Breast epithelium (tissue), 4 donors: ENCODE measurements at regions not wholly inside any gene's neighbourhood (a gene's known extent, or its start where the extent isn't known, plus 50 kb on each side); places are given as distances from the start of the nearest gene placed in this dataset.

ENCODE experiments used
- DNase-seq, 2 donors: peaks; one replicate each; pipeline ENCODE4 v3.0.0-alpha.2; 2019; ENCODE audit warnings: low spot score in 2 of 2
- H3K27ac ChIP-seq, 2 donors: fragments of 200-600 bp; sonication (generic) in 1 of 2; one replicate each; pipeline ENCODE4 v1.5.1; 2016 to 2019; ENCODE audit warnings: mild to moderate bottlenecking in 1 of 2
- H3K27me3 ChIP-seq, 2 donors: fragments of 200-600 bp; sonication (generic) in 1 of 2; one replicate each; pipeline versions ENCODE4 v1.5.1 to v1.6.0; 2017 to 2019; ENCODE audit warnings: control low read depth in 1 of 2, mild to moderate bottlenecking in 1 of 2
- H3K36me3 ChIP-seq: fragments of 200-600 bp; one replicate; pipeline ENCODE4 v1.5.1; 2019
- H3K4me1 ChIP-seq, 2 donors: fragments of 200-600 bp; sonication (generic); one replicate each; pipeline ENCODE4 v1.5.1; 2016 to 2019; ENCODE audit warnings: control low read depth in 1 of 2
- H3K4me3 ChIP-seq, 3 donors: fragments of 200-600 bp; sonication (generic); 1 replicate in 2 of 3; 2 replicates in 1 of 3; pipeline ENCODE4 v1.5.1; 2016 to 2019; ENCODE audit warnings: mild to moderate bottlenecking in 3 of 3, moderate library complexity in 2 of 3
- H3K9me3 ChIP-seq, 2 donors: fragments of 200-600 bp; sonication (generic) in 1 of 2; one replicate each; pipeline ENCODE4 v1.5.1; 2016 to 2019; ENCODE audit warnings: control low read depth in 1 of 2
- CTCF ChIP-seq, 3 donors: fragments of 450-650 bp; IDR thresholded peaks; one replicate each; pipeline ENCODE4 v1.5.1; 2016 to 2017; ENCODE audit warnings: antibody characterized with exemption in 3 of 3, mild to moderate bottlenecking in 3 of 3, moderate library complexity in 3 of 3
- POLR2A ChIP-seq: fragments of 450-650 bp; IDR thresholded peaks from one replicate; pipeline ENCODE4 v1.6.1; 2016; ENCODE audit warnings: antibody characterized with exemption, mild to moderate bottlenecking, moderate library complexity
- POLR2AphosphoS5 ChIP-seq, 3 donors: sonication (generic); formaldehyde crosslinking; IDR thresholded peaks; one replicate each; pipeline ENCODE4 v1.6.1; 2017; ENCODE audit warnings: antibody characterized with exemption in 3 of 3
- intact Hi-C: fragments of 100-400 bp; cut with DNase I; formaldehyde crosslinking; loops from one replicate; pipeline ENCODE4 v1.15.1; 2023; ENCODE audit warnings: low total_unique reads

DNA sequence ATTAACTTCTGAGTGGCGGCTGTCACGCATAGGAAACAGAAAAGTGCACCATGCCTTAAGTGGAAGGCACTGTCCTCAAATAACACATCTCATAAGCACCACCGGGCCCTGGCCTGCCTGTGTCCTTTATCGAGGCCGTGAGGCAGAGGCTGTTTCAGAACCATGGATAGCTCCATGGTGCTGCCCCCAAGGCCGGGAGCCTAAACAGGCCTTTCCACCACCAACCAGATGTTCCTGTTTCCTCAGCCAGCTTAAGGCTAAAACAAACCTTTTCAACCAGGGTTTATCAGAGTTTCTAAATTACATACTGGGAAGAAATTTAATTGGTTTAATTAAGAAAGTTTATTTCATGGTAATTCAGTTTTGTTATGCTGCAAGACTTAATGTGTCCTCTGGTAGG, 114.4 kb downstream of the DMRTA2 start:
- TF ChIP-seq CTCF (IDR thresholded peaks at IDR 0.05) (no peak), POLR2A (no peak), POLR2AphosphoS5 (IDR thresholded peaks at IDR 0.05) (no peak)
- intact Hi-C loops: no loop called here
- Histone ChIP-seq H3K27me3 (peaks cover 0 to 9% of the 10 kb centered on the region in 2 donors), H3K4me3 (no peak overlapping the region), H3K9me3 (no peaks in the 10 kb centered on the region), H3K4me1 (no peaks in the 10 kb centered on the region), H3K27ac (no peak overlapping the region), H3K36me3 (no peaks in the 10 kb centered on the region)
- DNase-seq: no peak

- Histone ChIP-seq H3K9me3 (no peaks in the 10 kb centered on the region), H3K4me1 (no peaks in the 10 kb centered on the region), H3K27ac (no peak overlapping the region), H3K36me3 (no peaks in the 10 kb centered on the region), H3K4me3 (no peak overlapping the region), H3K27me3 (peaks cover 0 to 9% of the 10 kb centered on the region in 2 donors)
- TF ChIP-seq CTCF (IDR thresholded peaks at IDR 0.05) (no peak), POLR2AphosphoS5 (IDR thresholded peaks at IDR 0.05) (no peak), POLR2A (no peak)
- DNase-seq: no peak
- intact Hi-C loops: no loop called here
Measured at GRCh38 chr1:50305808-50306207, 117.4 kb downstream of the DMRTA2 start.

DNA sequence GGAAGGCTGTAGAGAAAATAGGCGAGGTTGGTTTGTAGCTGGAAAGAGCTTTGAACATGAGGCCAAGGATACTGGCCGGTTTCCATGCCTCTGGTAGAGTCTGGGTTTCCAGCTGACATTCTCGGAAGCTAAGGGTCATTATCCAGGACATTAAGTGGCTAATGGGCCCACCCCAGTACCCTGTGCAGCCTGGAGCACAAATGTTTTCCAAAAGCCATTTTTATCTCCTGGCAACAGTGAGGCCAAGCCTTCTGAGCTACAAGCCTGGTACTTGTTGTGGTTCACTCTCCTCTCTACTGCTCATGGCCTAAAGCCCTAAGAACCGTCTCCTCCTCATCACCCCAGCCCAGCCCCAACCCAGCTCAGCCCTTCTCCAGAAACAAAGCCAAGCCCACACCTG, 122.9 kb downstream of the DMRTA2 start:
- Histone ChIP-seq H3K27me3 (no peaks in the 10 kb centered on the region), H3K4me3 (no peak overlapping the region), H3K36me3 (no peaks in the 10 kb centered on the region), H3K9me3 (no peaks in the 10 kb centered on the region), H3K4me1 (no peaks in the 10 kb centered on the region), H3K27ac (no peak overlapping the region)
- intact Hi-C loops: no loop called here
- no peak for DNase-seq
- no peak for TF ChIP-seq POLR2AphosphoS5 (IDR thresholded peaks at IDR 0.05)
- TF ChIP-seq POLR2A: no peak
- no peak for TF ChIP-seq CTCF (IDR thresholded peaks at IDR 0.05)

GRCh38 chr1:50295566-50295965, 127.7 kb downstream of the DMRTA2 start:
- H3K36me3 ChIP-seq: no peaks in the 10 kb centered on the region
- H3K27ac ChIP-seq: no peak overlapping the region
- intact Hi-C loops: no loop called here
- DNase-seq: no peak
- no peaks in the 10 kb centered on the region for H3K4me1 ChIP-seq
- peaks cover 0 to 7% of the 10 kb centered on the region in 2 donors for H3K9me3 ChIP-seq
- TF ChIP-seq POLR2AphosphoS5 (IDR thresholded peaks at IDR 0.05) (no peak), POLR2A (no peak)
- H3K4me3 ChIP-seq: no peak overlapping the region
- H3K27me3 ChIP-seq: no peaks in the 10 kb centered on the region

GRCh38 chr1:50292276-50292675, 131.0 kb downstream of the DMRTA2 start:
- Histone ChIP-seq H3K9me3 (peaks cover 0 to 7% of the 10 kb centered on the region in 2 donors), H3K27ac (no peak overlapping the region), H3K27me3 (peaks cover 0 to 3% of the 10 kb centered on the region in 2 donors), H3K36me3 (no peaks in the 10 kb centered on the region), H3K4me1 (no peaks in the 10 kb centered on the region), H3K4me3 (no peak overlapping the region)
- no peak for DNase-seq
- intact Hi-C loops: no loop called here
- TF ChIP-seq POLR2A: no peak

- peaks cover 0 to 4% of the 10 kb centered on the region in 2 donors for H3K9me3 ChIP-seq
- H3K27me3 ChIP-seq: peaks cover 0 to 3% of the 10 kb centered on the region in 2 donors
- DNase-seq: no peak
- H3K36me3 ChIP-seq: no peaks in the 10 kb centered on the region
- intact Hi-C loops: no loop called here
- no peaks in the 10 kb centered on the region for H3K4me1 ChIP-seq
- TF ChIP-seq POLR2AphosphoS5 (IDR thresholded peaks at IDR 0.05): no peak
- no peak for TF ChIP-seq CTCF (IDR thresholded peaks at IDR 0.05)
- TF ChIP-seq POLR2A: no peak
- no peak overlapping the region for H3K4me3 ChIP-seq
- no peak overlapping the region for H3K27ac ChIP-seq
Measured at GRCh38 chr1:50289495-50289894, 133.7 kb downstream of the DMRTA2 start.
